Choroid plexus epithelial cell (primary cell): ENCODE measurements at regions not wholly inside any gene's neighbourhood (a gene's known extent, or its start where the extent isn't known, plus 50 kb on each side); places are given as distances from the start of the nearest gene placed in this dataset.

Experiments
- DNase-seq: peaks from one replicate; pipeline ENCODE4 v3.0.0-alpha.2; 2010; ENCODE audit warnings: low read depth
- H3K4me3 ChIP-seq: 2 replicates; pipeline ENCODE4 v1.5.1; 2011; ENCODE audit warnings: low read depth, mild to moderate bottlenecking, control low read depth, low read length, moderate library complexity
- CTCF ChIP-seq: conservative IDR thresholded peaks from 2 replicates; pipeline ENCODE4 v1.5.1; 2011; ENCODE audit warnings: low read depth, mild to moderate bottlenecking, control low read depth, inconsistent platforms, low read length, moderate library complexity

DNA sequence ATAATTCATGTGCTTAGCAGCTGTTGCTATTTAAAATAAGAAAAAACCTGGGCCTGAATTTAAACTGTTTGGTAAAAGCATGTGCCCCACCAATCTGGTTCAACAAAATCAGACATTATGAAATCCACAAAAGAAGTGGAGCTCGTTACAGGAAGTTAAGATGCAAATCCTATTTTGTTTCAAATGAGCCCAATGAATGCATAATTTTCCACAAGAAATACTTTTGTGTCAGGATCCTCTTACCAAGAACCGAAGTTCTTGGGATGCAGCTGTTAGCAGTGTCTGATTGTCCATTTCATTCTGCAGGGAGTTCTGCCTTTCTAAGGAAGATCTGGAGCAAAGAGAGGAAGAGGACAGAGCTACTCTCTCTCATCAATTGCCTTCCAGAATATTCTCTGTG is 105.7 kb upstream of the RBBP6 start:
- H3K4me3 ChIP-seq: no peak overlapping the region
- no peak for TF ChIP-seq CTCF
- no peak for DNase-seq

- no peak overlapping the region for H3K4me3 ChIP-seq
- no peak for TF ChIP-seq CTCF
- no peak for DNase-seq
Observed at GRCh38 chr16:24440306-24440705, 99.1 kb upstream of the RBBP6 start.

DNA sequence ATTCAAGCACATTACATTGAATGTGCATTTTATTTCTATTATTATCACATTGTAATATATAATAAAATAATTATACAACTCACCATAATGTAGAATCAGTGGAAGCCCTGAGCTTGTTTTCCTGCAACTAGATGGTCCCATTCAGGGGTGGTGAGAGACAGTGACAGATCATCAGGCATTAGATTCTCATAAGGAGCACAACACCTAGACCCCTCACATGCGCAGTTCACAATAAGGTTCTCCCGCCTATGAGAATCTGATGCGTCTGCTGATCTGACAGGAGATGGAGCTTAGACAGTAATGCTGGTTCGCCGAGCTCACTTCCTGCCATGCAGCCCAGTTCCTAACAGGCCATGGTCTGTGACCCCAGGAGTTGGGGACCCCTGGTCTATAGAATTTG is 96.7 kb upstream of the RBBP6 start:
- DNase-seq: no peak
- no peak for TF ChIP-seq CTCF
- H3K4me3 ChIP-seq: no peak overlapping the region

- no peak overlapping the region for H3K4me3 ChIP-seq
- no peak for DNase-seq
- TF ChIP-seq CTCF: no peak
Observed at GRCh38 chr16:24445216-24445615, 94.2 kb upstream of the RBBP6 start.

DNA sequence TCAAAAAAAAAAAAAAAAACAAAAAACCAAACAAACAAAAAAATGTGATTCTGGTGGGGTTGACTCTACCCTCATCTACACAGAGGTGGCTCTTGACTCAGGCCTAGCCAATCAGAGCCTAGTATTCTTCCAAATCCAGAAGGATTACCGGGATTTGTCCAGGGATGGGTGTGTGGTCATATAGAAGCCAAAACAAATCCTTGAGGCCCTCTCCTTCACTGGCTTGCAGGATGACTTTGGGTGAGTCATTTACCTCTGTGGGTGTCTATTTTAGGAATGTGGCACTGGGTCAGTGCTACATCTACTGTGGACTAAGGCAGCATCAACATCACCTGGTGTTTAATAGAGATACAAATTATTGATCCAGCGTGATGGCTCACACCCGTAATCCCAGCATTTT is 93.2 kb upstream of the RBBP6 start:
- no peak for DNase-seq
- TF ChIP-seq CTCF: no peak
- no peak overlapping the region for H3K4me3 ChIP-seq

GRCh38 chr16:24452724-24453123 is 86.6 kb upstream of the RBBP6 start:
- DNase-seq: no peak
- no peak for TF ChIP-seq CTCF
- H3K4me3 ChIP-seq: no peak overlapping the region

- TF ChIP-seq CTCF: no peak
- no peak overlapping the region for H3K4me3 ChIP-seq
- DNase-seq: no peak
Observed at GRCh38 chr16:24463196-24463945, 76.0 kb upstream of the RBBP6 start.
